KBM-7 (cell line): ENCODE measurements at regions not wholly inside any gene's neighbourhood (a gene's known extent, or its start where the extent isn't known, plus 50 kb on each side); places are given as distances from the start of the nearest gene placed in this dataset.
"Not testable (repeated sequence)": the region's sequence is repeated elsewhere in the genome, so short reads cannot be mapped to it uniquely, and the experiment has no call there.

Source experiments
- DNase-seq: peaks from one replicate; pipeline ENCODE4 v3.0.0-alpha.2; 2015
- in situ Hi-C: fragments of 300-500 bp; cut with MboI; formaldehyde crosslinking; loops from 2 replicates; pipeline ENCODE4 v1.14.3; 2020; ENCODE audit warnings: low sequenced_read_pairs, low pct_unique_long_range_greater_than_20kb, mixed read lengths

DNA sequence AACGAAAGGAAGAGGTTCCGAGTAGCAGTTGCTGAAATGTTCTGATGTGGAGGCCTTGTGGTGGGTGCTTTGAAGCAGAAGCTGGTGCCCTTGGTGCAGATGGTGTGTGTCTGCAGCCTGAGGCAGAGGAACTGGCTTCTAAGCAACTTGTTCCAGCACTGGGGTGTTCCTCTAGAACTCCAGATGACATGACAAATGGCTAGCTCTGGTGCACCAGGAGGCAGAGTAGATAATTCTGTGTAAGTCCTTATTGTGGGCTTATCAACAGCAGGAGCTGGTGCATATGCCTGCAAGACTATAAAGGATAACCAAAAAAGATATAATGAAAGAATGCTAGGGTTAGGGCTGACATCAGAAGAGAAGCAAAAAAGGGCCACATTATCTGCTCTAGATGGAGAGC, 76.5 kb downstream of the ARL5B start:
- in situ Hi-C loops = no loop called here
- DNase-seq = no peak

DNA sequence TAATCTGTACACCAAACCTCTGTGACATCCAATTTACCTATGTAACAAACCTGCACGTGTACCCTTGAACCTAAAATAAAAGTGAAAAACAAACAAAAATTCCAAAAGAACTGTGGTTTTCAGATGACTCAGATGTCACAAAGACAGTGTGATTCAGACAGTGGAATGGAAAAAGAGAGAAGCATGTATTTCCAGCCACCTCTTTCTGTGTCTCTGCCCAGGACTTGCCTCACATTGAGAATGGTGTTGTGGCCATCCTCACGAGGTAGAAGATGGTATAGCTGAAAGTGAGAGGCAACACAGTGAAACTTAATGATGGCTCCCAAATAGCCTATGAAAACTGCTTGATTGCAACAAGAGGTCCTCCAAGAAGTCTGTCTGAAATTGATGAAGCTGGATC, 78.0 kb downstream of the ARL5B start:
- no peak for DNase-seq
- in situ Hi-C loops = no loop called here

DNA sequence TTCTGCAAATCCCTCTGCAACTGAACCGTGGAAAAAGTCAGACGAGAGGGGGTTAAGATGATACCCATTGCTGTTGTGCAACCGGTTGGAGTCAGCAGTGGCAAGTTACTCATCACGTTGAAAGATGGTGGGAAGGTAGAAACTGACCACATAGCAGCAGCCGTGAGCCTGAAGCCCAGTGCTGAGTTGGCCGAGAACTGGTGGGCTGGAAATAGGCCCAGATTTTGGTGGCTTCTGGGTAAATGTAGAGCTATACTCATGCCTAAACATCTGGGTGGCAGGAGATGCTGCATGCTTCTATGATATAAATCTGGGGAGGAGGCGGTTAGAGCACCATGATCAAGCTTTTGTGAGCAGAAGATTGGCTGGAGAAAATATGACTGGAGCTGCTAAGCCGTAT, 78.6 kb downstream of the ARL5B start:
- in situ Hi-C loops = no loop called here
- DNase-seq = no peak

DNA sequence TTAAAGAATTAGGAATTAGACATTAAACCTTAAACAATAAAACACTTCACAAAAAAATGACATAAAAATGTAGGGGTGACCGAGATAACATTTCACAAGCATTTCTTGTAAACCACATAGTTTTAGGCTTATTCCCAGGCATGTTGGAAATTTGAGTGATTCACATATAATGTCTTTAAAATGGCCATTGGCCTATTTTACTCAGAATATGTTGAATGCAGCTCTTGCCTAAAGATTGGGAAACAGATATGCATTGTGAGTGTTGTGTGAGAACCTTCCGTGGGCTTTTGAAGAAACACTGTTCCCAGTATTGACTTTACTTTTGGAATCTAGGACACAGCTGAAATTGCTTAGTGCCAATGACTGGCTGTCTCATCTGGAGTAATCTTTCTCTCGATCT, 79.6 kb downstream of the ARL5B start:
- in situ Hi-C loops = no loop called here

DNA sequence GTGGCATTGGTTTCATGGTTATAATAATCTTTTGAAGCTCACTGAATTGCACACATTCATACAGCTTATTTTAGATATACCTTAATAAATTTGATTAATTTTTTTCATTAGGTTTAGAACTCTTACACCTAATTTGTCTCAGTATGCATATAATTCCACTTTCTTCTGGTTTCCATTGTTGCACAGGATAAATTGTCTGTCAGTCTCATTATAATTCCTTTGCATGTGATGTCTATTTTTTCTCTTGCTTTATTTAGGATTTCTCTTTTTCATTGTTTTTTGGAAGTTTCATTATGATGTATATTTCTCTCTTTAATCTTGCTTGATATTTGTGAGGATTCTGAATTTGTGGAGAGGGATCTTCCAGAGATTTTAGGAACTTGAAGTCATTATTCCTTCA, 84.7 kb downstream of the ARL5B start:
- DNase-seq = no peak
- in situ Hi-C loops = no loop called here

More for the DNA sequence above, 79.6 kb downstream of the ARL5B start:
- no peak for DNase-seq

DNA sequence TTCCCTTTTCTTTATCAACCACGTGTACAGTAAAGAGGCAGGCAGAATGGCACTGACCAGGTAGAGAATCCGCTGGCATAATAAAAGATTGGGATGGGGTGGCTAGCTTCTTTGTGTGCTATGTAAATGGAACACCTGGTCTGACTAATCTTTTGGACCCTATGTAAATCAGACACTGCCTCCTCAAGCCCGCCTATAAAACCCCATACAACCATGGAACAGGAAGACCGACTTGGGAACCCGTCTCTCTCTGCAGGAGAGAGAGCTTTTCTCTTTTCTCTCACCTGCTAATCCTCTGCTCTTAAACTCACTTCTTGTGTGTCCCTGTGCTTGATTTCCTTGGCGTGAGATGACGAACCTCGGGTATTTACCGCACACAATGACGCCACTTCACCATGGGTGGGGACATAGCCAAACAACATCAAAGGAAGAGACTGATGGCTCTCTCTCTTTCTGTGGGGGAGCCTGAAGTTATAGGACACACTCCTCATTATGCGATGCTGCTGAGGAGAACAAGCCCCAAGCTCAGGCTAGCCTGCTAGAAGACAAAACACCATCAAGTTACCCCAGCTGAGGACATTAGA, 94.2 kb downstream of the ARL5B start:
- in situ Hi-C loops = no loop called here
- DNase-seq = no peak

DNA sequence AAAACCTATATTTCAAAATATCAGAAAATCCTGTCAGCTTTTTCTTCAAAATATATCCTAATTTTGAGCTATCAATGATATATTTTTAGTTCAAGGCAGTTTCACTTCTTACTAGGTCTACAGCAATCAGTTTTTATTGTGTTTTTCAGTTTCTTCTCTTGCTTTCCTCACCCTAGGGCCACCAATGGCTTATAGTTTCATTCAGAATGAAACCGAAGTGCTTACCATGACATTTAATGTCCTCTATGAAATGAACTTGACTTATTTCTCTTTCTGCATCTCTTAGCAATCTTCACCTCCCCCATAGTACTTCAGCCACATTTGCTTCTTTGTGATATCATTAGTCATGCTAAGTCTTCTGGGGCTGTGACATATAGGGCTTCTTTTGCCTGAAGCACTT, 100.3 kb downstream of the ARL5B start:
- in situ Hi-C loops = no loop called here
- no peak for DNase-seq

DNA sequence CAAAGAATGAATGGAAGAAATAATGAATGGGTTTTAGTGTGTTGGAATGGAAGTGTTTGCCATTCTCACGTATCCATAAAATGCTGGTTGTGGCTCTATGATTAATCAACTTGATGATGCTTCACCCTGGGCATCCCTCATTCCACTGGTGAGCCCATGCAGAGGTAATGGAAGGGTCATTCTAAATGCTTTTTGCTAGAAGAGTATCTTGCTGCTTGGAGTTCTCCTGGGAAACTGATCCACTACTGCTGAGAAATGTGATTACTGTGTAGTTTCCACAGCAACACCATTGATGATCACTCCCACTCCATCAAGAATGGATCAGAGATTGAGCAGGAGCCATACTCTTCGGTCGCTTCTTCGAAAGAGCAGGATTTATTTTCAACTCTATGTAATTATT, 101.6 kb downstream of the ARL5B start:
- in situ Hi-C loops = no loop called here
- DNase-seq = no peak

DNA sequence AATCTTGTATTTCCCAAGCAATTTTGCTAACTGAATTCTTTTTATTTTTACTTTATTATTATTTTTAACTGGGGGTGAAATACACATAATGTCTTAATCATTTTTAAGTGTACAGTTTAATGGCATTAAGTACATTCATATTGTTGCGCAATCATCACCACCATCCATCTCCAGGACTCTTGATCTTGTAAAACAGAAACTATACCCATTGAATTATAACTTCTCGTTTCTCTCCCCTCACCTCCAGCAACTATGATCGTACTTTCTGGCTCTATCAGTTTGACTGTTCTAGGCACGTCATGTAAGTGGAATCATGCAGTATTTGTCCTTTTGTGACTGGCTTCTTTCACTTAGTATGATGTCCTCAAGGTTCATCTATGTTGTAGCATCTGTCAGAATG, 108.8 kb downstream of the ARL5B start:
- in situ Hi-C loops = no loop called here
- no peak for DNase-seq

DNA sequence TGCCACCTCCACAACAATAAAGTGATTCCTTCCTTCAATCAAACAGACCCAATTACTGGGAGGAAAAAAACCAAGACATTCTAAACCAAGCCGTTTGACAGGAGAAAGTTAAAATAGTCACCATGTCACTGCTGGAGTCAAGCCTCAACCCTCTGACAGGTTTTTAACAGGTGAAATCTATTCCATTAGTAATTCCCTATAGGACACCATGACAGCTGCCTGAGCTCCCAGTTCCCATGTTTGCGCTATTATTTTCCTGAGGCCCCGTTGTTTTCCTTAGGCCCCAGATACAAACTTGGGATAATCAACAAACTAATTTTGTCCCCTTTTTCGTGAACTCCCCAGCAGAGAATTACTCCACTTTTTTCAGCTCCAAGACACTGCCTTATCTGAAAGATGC, 113.9 kb downstream of the ARL5B start:
- no peak for DNase-seq
- in situ Hi-C loops = no loop called here

DNA sequence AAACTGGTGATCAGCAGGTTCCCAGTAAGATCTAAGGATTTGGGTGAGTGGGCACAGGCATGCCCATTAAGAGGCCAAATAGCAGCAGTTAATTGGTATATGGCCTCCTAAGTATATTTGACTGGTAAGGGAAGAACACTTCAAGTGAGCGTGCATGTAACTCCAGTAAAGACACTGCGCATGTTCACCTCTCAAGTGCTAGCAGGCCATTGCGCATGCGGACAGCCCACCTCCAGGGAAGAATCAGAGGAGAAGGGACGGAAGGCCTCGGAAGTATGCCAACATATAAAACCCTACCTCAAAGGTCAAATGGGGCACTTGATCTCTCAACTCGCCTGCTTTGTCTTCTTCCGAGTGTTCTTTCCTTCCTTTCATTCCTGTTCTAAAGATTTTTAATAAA, 118.0 kb downstream of the ARL5B start:
- no peak for DNase-seq
- in situ Hi-C loops = no loop called here

DNA sequence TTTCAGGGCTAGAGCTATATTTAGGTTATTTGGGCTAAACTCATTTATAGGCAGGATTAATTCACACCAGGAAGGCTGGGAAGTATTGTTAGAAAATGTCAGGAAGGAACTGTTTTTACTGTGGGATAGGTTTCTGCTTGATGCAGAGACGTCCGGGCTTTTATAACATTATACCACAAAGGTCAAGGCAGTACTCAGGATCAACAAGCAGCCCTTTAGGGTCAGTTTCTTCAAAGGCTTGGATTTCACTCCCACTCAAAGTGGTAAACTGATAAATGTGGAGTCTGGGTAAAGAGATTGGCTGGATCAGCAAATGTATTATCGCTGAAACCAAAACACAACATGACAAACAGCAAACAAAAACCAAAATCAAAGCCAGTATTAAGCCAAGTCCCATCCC, 127.2 kb downstream of the ARL5B start:
- in situ Hi-C loops = no loop called here
- DNase-seq = no peak

DNA sequence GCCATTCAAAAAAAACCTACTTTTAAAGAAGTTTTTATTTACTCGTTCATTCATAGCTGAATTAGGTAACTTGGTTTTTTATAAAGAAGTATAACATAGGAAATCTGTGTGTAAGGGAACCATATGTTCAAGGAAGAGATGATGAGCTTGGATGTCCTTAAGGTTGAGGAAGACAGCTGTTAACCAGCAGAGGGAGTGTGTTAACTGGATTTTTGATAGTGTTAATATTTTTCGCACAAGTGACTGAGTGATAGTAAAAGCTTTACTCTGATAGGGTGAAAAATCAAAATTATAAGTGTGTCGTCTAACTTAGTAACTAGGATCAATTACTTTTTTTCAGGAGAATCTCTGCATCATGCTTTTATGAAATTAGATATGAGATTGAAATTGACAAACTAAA, 134.7 kb downstream of the ARL5B start:
- DNase-seq = peak; percentile 9
- in situ Hi-C loops = no loop called here

DNA sequence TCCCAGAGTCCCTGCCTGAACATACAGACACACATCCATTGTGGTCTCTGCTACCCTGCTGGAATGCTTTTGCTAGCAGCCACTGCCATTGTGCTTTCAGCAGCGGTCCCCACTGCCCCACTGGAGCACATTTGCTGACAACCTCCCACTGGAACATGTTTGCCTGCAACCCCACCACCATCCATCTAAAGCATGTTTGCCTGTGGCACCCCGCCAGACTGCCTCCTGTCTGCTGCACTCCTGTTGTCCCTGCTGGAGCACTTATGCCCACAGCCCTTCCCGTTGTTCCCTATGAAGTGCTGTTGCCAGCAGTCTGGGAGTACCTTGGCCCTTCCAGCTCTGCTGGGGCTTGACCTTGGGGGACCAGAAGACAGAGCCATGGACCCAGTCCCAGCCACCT, 136.3 kb downstream of the ARL5B start:
- no peak for DNase-seq
- in situ Hi-C loops = no loop called here

DNA sequence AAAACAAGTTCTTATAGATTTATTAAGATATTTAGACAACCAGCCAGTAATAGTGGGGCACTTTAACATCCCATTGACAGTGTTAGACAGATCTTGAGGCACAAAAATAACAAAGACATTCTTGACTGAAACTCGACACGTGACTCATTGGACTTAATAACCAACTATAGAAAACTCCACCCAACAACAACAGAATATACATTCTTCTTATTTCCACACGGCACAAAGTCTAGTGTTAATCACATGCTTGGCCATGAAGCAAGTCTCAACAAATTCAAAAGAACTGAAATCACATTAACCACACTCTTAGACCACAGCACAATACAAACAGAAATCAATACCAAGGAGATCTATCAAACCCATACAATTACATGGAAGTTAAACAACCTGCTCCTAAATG, 138.1 kb downstream of the ARL5B start:
- in situ Hi-C loops = no loop called here
- no peak for DNase-seq

DNA sequence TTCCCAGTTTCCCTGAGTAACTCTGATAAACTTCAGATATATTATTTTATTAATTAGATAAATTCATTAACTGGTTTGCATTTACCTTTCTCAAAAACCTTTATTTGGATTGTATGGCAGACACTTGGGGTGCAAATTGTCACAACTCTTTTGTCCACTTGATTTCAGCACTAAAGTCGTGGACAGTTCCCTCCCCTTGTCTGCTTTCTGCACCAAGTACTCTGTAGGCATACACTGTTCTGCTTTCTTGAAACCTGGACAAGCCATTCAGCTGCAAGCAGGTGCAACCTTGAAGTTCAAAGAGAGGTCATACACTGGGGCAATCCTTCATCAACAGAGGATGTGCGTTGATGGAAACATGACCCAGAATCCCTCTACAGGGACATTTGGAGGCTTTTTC, 162.9 kb downstream of the ARL5B start:
- DNase-seq = peak; percentile 11
- in situ Hi-C loops = no loop called here

DNA sequence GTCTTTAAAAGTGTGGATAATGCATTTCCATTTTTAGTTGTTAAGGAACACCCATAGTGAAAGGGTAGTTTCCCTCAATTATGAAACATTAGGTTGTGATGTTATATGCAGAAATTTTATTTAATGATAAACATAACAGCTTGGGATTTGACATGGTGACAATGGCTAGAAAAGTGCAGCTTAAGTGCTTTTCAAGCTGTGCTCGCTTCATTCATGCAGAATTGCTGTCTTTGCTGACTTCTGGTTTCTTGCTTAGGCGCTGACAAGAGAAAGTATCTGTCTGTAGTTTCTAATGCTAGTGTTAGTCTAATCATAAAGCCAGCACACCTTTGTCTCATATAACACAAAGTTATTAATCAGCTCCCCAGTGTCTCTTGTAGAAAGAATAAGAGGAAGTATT, 170.0 kb downstream of the ARL5B start:
- in situ Hi-C loops = no loop called here
- no peak for DNase-seq

DNA sequence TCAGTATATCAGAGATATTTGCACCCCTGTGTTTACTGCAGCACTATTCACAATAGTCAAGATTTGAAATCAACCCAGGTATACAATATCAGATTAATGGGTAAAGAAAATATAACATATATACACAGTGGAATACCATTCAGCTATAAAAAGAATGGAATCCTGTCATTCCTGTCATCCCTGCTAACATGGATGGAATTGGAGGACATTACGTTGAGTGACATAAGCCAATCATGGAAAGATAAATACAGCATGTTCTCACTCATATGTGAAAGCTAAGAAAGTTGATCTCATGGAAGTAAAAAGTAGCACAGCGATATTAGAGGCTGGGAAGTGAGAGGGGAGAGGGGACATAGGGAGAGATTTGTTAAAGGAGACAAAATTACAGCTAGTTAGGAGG, 171.0 kb downstream of the ARL5B start:
- in situ Hi-C loops = no loop called here

DNA sequence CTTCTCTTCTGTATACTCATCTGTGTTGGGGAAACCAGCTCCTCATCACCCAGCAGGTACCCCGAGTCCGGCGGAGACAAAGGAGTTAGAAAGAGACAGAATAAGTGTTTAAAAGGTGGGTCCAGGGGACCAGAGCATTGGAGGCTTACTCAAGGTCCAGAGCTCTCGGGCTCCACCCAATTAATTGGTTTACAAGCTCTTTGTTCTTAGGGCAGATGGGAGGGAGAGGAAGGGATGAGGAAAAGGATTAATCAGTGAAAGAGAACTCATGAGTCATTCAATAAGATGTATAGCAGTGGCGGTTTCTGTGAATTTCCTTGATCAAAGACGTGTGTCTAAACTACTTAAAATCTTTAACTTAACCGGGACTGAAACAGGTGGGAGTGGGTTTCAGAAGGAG, 192.0 kb upstream of the MALRD1 start:
- in situ Hi-C loops, DNase-seq: not testable (repeated sequence)

More for the DNA sequence above, 171.0 kb downstream of the ARL5B start:
- DNase-seq = no peak

DNA sequence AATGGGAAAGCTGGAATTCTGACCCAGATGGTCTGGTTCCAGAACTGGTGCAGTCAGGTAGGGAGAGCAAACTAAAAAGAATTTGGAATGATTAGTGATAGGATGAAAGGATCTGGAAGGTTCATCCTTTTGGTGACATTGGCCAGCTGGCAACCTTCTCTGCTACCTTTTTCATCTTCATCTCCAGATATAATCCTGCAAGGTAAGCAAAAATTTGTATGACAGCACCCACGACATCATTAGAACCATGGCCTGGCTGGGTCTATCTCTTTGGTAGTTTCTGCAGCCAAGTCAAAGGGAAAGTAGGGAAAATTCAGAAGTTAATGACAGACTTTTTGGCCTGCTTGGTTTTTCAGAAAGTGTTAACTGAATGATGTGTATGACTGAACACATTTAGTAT, 188.9 kb upstream of the MALRD1 start:
- in situ Hi-C loops = no loop called here
- DNase-seq = no peak

DNA sequence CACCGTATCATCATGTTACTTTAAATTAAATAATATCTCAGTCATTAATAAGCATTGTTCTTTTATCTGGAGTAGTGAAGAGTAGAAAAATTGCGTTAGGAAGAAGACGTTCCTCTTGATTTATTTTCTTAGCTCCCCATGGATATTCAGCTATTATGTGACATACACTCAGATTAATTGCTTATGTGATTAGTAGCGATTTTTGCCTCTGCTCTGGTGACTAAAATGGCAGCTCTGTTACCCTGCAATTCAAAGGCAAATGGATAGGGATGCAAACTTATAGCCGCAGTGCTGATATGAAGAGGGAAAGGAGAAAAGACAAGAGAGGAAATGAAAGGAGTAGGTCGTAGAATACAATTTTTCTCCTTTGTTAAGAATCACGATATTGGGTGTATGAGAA, 188.4 kb upstream of the MALRD1 start:
- in situ Hi-C loops = no loop called here
- no peak for DNase-seq
